HEK293T (cell line): ENCODE measurements at regions not wholly inside any gene's neighbourhood (a gene's known extent, or its start where the extent isn't known, plus 50 kb on each side); places are given as distances from the start of the nearest gene placed in this dataset.

Experiments used
- CTCF ChIA-PET: fragments of 350-600 bp; formaldehyde crosslinking; extraction: SDS; loops from one replicate; lab custom pipeline; 2021; ENCODE audit warnings: antibody characterized with exemption, inconsistent platforms; lab: Yijun Ruan, JAX
- POLR2A ChIA-PET: fragments of 350-600 bp; formaldehyde crosslinking; extraction: SDS; loops from one replicate; lab custom pipeline; 2020; ENCODE audit warnings: antibody characterized with exemption, inconsistent platforms; lab: Yijun Ruan, JAX
- DNase-seq: peaks from one replicate; pipeline ENCODE4 v3.0.0; 2012; ENCODE audit warnings: mixed read lengths; ENCODE audit errors: extremely low spot score
- ARNT ChIP-seq: fragments of 450-650 bp; IDR thresholded peaks from 2 replicates; pipeline ENCODE4 v1.6.1; 2017; ENCODE audit warnings: mild to moderate bottlenecking
- BHLHE40 ChIP-seq: fragments of 450-650 bp; IDR thresholded peaks from 2 replicates; pipeline ENCODE4 v1.6.1; 2016; ENCODE audit warnings: mild to moderate bottlenecking, moderate library complexity, borderline replicate concordance
- CTBP1 ChIP-seq: fragments of 450-650 bp; IDR thresholded peaks from 2 replicates; pipeline ENCODE4 v1.6.1; 2016; ENCODE audit warnings: borderline replicate concordance
- ELF4 ChIP-seq: fragments of 450-650 bp; IDR thresholded peaks from 2 replicates; pipeline ENCODE4 v1.6.1; 2017; ENCODE audit warnings: antibody characterized with exemption
- FOXA1 ChIP-seq: fragments of 450-650 bp; IDR thresholded peaks from 2 replicates; pipeline ENCODE4 v1.6.1; 2016; ENCODE audit warnings: mild to moderate bottlenecking
- FOXK2 ChIP-seq: fragments of 450-650 bp; IDR thresholded peaks from 2 replicates; pipeline ENCODE4 v1.6.1; 2016; ENCODE audit warnings: mild to moderate bottlenecking
- FOXM1 ChIP-seq: fragments of 450-650 bp; IDR thresholded peaks from 2 replicates; pipeline ENCODE4 v1.6.1; 2017; ENCODE audit warnings: mild to moderate bottlenecking, borderline replicate concordance
- HDGF ChIP-seq: fragments of 450-650 bp; IDR thresholded peaks from 2 replicates; pipeline ENCODE4 v1.6.1; 2017; ENCODE audit warnings: antibody characterized with exemption, borderline replicate concordance
- L3MBTL2 ChIP-seq: fragments of 450-650 bp; conservative IDR thresholded peaks from 2 replicates; pipeline ENCODE4 v1.6.1; 2016; ENCODE audit warnings: mild to moderate bottlenecking
- LEF1 ChIP-seq: fragments of 450-650 bp; IDR thresholded peaks from 2 replicates; pipeline ENCODE4 v1.6.1; 2017; ENCODE audit warnings: mild to moderate bottlenecking, borderline replicate concordance
- NFRKB ChIP-seq: fragments of 450-650 bp; IDR thresholded peaks from 2 replicates; pipeline ENCODE4 v1.6.1; 2016; ENCODE audit warnings: mild to moderate bottlenecking, moderate library complexity
- SP1 ChIP-seq: fragments of 450-650 bp; IDR thresholded peaks from 2 replicates; pipeline ENCODE4 v1.6.1; 2017
- SUZ12 ChIP-seq: fragments of 450-650 bp; IDR thresholded peaks from 2 replicates; pipeline ENCODE4 v1.6.1; 2016; ENCODE audit warnings: mild to moderate bottlenecking
- TARDBP ChIP-seq: fragments of 450-650 bp; IDR thresholded peaks from 2 replicates; pipeline ENCODE4 v1.6.1; 2016
- ZNF384 ChIP-seq: fragments of 450-650 bp; IDR thresholded peaks from 2 replicates; pipeline ENCODE4 v1.6.1; 2016
- TF ChIP-seq, protein P1 (sequence below): fragments of 450-650 bp; IDR thresholded peaks from 2 replicates; pipeline ENCODE4 v1.6.1; 2016

DNA sequence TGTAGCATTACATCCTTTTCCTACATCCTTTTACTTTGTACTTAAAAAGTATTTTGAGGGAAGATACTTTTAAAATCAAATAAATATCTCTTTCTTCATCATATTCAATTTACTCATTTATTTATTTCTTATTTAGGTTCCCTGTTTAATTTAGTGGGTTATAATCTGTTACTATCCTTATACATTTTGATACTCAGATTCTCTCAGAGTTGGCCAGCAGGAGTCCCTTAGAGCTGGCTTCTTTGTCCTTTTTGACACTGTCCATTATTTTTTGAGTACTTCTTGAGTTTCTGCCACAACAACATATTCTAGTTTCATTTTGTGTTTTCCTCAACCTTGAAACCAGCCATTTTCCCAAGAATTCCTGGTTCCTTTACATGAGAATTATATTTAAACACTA lies 111.6 kb upstream of the DCBLD2 start:
- no peak for TF ChIP-seq HDGF
- TF ChIP-seq L3MBTL2, result no peak
- no peak for TF ChIP-seq ARNT
- TF ChIP-seq CTBP1, result no peak
- TF ChIP-seq ELF4, result no peak
- TF ChIP-seq, protein P1, sequence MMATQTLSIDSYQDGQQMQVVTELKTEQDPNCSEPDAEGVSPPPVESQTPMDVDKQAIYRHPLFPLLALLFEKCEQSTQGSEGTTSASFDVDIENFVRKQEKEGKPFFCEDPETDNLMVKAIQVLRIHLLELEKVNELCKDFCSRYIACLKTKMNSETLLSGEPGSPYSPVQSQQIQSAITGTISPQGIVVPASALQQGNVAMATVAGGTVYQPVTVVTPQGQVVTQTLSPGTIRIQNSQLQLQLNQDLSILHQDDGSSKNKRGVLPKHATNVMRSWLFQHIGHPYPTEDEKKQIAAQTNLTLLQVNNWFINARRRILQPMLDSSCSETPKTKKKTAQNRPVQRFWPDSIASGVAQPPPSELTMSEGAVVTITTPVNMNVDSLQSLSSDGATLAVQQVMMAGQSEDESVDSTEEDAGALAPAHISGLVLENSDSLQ, result no peak
- TF ChIP-seq LEF1, result no peak
- TF ChIP-seq BHLHE40, result no peak
- TF ChIP-seq FOXA1, result no peak
- TF ChIP-seq TARDBP, result no peak
- TF ChIP-seq NFRKB, result no peak
- TF ChIP-seq SUZ12, result no peak
- no peak for TF ChIP-seq SP1
- no peak for TF ChIP-seq FOXK2
- no peak for TF ChIP-seq ZNF384
- CTCF ChIA-PET, result no interaction called here
- POLR2A ChIA-PET, result no interaction called here
- DNase-seq, result no peak

DNA sequence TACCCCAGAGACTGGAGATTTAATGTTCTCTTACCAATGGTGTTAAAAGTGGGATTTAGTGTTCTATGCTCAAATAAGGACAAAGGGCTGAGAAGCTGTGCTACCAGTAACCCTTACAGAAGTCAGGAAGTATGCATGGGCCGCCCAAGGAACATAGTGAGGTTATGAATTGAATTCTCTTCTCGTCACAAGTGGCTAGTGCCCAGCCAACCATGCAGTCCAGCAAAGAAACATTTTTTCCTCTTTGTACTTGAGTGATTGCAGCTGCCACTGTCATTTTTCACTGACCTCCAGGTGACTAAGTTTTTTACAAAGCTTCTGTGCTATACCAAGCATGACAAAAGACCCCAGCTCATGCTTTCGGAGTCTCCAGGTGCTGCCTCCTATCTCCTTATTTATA lies 110.6 kb upstream of the DCBLD2 start:
- TF ChIP-seq TARDBP, result no peak
- TF ChIP-seq L3MBTL2, result no peak
- TF ChIP-seq SP1, result no peak
- no peak for TF ChIP-seq LEF1
- TF ChIP-seq ZNF384, result no peak
- no peak for TF ChIP-seq FOXA1
- no peak for TF ChIP-seq SUZ12
- TF ChIP-seq, protein P1, result no peak
- TF ChIP-seq ARNT, result no peak
- TF ChIP-seq ELF4, result no peak
- TF ChIP-seq BHLHE40, result no peak
- no peak for TF ChIP-seq FOXK2
- TF ChIP-seq NFRKB, result no peak
- no peak for TF ChIP-seq FOXM1
- no peak for TF ChIP-seq HDGF
- no peak for TF ChIP-seq CTBP1
- no peak for DNase-seq
- CTCF ChIA-PET, result no interaction called here
- POLR2A ChIA-PET, result no interaction called here

DNA sequence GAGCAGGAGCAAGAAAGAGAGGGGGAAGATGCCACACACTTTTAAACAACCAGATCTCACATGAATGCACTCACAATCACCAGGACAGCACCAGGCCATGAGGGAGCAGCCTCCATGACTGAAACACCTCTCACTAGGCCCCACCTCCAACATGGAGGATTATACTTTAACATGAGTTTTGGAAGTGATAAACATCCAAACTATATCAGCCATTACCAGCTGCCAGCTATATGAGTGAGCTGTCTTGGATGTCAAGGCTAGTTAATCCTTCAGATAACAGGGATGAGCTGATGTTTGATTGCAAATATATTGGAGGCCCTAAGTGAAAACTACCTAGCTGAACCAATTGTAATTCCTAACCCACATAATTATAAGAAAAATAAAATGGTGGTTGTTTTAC lies 108.4 kb upstream of the DCBLD2 start:
- ChIA-PET CTCF (no interaction called here), POLR2A (no interaction called here)
- no peak for DNase-seq
- TF ChIP-seq HDGF, result no peak
- TF ChIP-seq, protein P1, result no peak
- no peak for TF ChIP-seq TARDBP
- TF ChIP-seq NFRKB, result no peak
- TF ChIP-seq ZNF384, result no peak
- TF ChIP-seq BHLHE40, result no peak
- TF ChIP-seq CTBP1, result no peak
- no peak for TF ChIP-seq ARNT
- TF ChIP-seq ELF4, result no peak
- TF ChIP-seq FOXM1, result no peak
- TF ChIP-seq SP1, result no peak
- TF ChIP-seq FOXK2, result no peak
- TF ChIP-seq FOXA1, result no peak

DNA sequence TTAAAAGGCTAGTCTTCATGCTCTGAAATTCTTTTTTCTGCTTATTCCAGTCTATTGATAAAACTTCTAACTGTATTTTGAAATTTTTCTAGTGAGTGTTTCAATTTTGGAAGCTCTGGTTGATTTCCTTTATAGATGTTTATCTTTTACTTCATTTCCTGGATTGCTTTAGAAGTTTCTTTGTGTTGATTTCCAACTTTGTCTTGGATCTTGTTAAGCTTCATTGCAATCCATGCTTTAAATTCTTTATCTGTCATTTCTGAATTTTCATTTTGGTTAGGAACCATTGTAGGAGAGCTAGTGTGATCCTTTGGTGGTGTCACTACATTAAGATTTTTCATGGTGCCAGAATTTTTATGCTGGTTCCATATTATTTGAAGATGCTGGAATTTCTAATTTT lies 105.2 kb upstream of the DCBLD2 start:
- POLR2A ChIA-PET, result no interaction called here

DNA sequence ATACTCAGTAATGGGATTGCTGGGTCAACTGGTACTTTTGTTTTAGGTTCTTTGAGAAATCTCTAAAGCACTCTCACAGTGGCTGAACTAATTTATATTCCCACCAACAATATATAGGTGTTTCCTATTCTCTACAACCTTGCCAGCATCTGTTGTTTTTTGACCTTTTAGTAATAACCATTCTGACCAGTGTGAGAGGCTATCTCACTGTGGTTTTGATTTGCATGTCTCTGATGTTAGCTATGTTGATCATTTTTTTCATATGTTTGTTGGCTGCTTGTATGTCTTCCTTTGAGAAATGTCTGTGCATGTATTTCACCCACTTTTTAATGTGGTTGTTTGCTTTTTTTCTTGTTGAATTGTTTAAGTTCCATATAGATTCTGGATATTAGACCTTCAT lies 98.2 kb upstream of the DCBLD2 start:
- CTCF ChIA-PET, result interaction anchor here (0.9 to 1.2 kb wide), 2 partner anchors 24 to 182 kb away, joined by 4 to 6 read pairs; no protein-coding TSS in a partner anchor
- DNase-seq, result no peak
- POLR2A ChIA-PET, result no interaction called here
- TF ChIP-seq FOXA1, result no peak
- no peak for TF ChIP-seq L3MBTL2
- TF ChIP-seq BHLHE40, result no peak
- no peak for TF ChIP-seq ELF4

More for the DNA sequence above, 105.2 kb upstream of the DCBLD2 start:
- DNase-seq, result no peak
- TF ChIP-seq LEF1 (no peak), ELF4 (no peak), FOXK2 (no peak), TARDBP (no peak), SUZ12 (no peak), HDGF (no peak), CTBP1 (no peak), NFRKB (no peak), FOXA1 (no peak), ARNT (no peak), ZNF384 (no peak), FOXM1 (no peak), SP1 (no peak)
- TF ChIP-seq, protein P1, result no peak
- CTCF ChIA-PET, result no interaction called here
